ENCODE measurements at regions not wholly inside any gene's neighbourhood (a gene's known extent, or its start where the extent isn't known, plus 50 kb on each side); places are given as distances from the start of the nearest gene placed in this dataset.

GRCh38 chr12:77315407-77315806 lies 250.0 kb upstream of the E2F7 start:
- TF ChIP-seq, protein P1, sequence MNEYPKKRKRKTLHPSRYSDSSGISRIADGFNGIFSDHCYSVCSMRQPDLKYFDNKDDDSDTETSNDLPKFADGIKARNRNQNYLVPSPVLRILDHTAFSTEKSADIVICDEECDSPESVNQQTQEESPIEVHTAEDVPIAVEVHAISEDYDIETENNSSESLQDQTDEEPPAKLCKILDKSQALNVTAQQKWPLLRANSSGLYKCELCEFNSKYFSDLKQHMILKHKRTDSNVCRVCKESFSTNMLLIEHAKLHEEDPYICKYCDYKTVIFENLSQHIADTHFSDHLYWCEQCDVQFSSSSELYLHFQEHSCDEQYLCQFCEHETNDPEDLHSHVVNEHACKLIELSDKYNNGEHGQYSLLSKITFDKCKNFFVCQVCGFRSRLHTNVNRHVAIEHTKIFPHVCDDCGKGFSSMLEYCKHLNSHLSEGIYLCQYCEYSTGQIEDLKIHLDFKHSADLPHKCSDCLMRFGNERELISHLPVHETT (tag by site-specific recombination; IDR thresholded peaks at IDR 0.05) = no peak
- TF ChIP-seq CTCF (tag by site-specific recombination; IDR thresholded peaks at IDR 0.05) = no peak
- no peak for TF ChIP-seq EGR2 (tag by site-specific recombination; IDR thresholded peaks at IDR 0.05; ENCODE audit: low read depth)
- TF ChIP-seq, protein P2, sequence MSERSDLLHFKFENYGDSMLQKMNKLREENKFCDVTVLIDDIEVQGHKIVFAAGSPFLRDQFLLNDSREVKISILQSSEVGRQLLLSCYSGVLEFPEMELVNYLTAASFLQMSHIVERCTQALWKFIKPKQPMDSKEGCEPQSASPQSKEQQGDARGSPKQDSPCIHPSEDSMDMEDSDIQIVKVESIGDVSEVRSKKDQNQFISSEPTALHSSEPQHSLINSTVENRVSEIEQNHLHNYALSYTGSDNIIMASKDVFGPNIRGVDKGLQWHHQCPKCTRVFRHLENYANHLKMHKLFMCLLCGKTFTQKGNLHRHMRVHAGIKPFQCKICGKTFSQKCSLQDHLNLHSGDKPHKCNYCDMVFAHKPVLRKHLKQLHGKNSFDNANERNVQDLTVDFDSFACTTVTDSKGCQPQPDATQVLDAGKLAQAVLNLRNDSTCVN (tag by site-specific recombination; optimal IDR thresholded peaks at IDR 0.05) = no peak
- no peak for TF ChIP-seq ZNF10 (tag by site-specific recombination; IDR thresholded peaks at IDR 0.05)
- no peak for TF ChIP-seq ZNF580 (tag by site-specific recombination; IDR thresholded peaks at IDR 0.05)
- TF ChIP-seq ZNF174 (tag by site-specific recombination; IDR thresholded peaks at IDR 0.05) = no peak
- no peak for TF ChIP-seq ZNF366 (tag by site-specific recombination; conservative IDR thresholded peaks at IDR 0.05)
- TF ChIP-seq ZNF211 (tag by site-specific recombination; IDR thresholded peaks at IDR 0.05; ENCODE audit: low read depth) = no peak
- no peak for TF ChIP-seq REST (tag by site-specific recombination; IDR thresholded peaks at IDR 0.05)
- no peak for TF ChIP-seq MZF1 (tag by site-specific recombination; IDR thresholded peaks at IDR 0.05; ENCODE audit: borderline replicate concordance)
- TF ChIP-seq ZNF132 (tag by site-specific recombination; IDR thresholded peaks at IDR 0.05; ENCODE audit: borderline replicate concordance) = no peak
- no peak for TF ChIP-seq KLF7 (tag by site-specific recombination; IDR thresholded peaks at IDR 0.05; ENCODE audit: borderline replicate concordance)

All from HEK293 (cell line).